GM19328 (cell line): ENCODE measurements at regions not wholly inside any gene's neighbourhood (a gene's known extent, or its start where the extent isn't known, plus 50 kb on each side); places are given as distances from the start of the nearest gene placed in this dataset.
"Not testable (repeated sequence)": the region's sequence is repeated elsewhere in the genome, so short reads cannot be mapped to it uniquely, and the experiment has no call there.

Source experiments
- ATAC-seq: cut with Tn5 transposase; IDR thresholded peaks from one replicate; pipeline ENCODE4 v1.9.1; 2021; ENCODE audit warnings: mild to moderate bottlenecking, moderate library complexity; ENCODE audit not compliant: unreplicated experiment

DNA sequence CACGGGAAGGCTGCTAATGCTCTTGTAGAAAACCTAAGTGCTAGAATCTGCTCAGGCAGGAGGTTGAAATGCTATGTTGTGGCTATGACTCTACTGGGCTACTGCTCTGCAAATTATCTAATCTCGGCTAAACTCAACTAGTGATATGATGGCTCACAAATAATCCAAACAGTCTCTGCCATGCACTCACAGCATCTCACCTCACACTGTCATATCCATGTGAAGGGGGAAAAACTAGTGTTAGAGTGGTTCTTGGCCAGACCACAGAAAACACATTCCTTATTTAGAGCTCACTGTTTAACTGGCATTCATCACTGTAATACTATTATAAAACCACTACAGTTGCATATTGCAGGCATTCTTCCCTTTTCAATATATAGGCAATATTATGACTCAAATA lies 81.8 kb upstream of the DST start:
- ATAC-seq, result no peak

GRCh38 chr6:56720882-56721281 lies 78.2 kb upstream of the DST start:
- ATAC-seq, result no peak

GRCh38 chr6:56720202-56720601 lies 77.5 kb upstream of the DST start:
- not testable (repeated sequence) for ATAC-seq

- not testable (repeated sequence) for ATAC-seq
Observed at GRCh38 chr6:56719315-56720058, 76.8 kb upstream of the DST start.

DNA sequence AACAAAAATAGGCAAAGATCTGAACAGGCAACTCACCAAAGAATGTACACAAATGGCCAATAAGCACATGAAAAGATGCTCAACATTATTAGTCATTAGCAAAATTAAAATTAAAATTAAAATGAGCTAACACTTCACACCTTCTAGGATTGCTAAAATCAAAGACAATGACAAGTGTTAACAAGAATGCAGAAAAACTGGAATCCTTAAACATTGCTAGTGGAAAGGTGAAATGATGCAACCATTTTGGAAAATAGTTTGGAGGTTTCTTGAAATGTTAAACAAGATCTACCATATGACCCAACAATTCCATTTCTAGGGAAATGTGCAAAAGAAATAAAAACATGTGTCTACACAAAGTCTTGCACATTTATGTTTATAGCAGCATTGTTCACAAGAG lies 75.5 kb upstream of the DST start:
- ATAC-seq, result no peak

GRCh38 chr6:56716229-56716628 lies 73.5 kb upstream of the DST start:
- ATAC-seq, result no peak

DNA sequence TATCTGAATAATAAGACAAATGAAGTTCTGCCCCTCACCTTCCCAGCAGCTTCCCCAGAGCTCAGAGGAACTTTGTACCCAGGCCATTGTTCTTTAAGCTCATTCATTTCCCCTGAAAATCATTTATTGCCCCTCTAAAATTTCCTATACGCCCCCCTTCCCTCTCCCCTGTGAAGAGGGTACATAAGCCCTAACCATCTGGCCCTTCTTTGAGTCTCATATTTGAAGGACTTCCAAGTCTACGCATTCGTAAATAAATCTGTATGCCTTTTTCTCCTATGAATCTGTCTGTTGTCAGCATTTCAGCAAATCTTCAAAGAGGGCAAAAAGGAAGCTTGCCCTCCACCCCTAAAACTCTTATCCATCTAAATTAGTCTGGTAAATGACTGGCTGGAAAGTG lies 73.1 kb upstream of the DST start:
- ATAC-seq, result no peak

- ATAC-seq, result no peak
Observed at GRCh38 chr6:56714982-56715456, 72.3 kb upstream of the DST start.

GRCh38 chr6:56714273-56714672 lies 71.6 kb upstream of the DST start:
- ATAC-seq, result no peak

DNA sequence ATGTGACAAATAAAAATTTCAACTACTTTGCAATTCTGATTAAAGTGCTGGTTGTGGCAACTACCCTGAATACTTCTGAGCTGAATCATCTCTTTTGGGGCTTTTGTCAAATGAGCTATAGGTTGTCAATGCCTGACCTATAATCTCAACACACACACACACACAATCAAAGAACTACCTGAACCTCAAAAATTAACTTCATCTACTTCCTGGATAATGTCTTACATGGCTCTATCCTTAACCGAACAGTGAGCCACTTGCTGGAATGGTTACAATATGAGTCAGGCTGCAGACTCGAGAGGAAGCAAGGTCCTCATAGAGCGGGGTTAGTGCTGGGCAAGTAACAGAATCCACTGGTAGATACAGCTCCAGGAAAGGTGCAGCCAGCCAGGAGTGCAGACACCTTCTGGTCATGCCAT lies 70.6 kb upstream of the DST start:
- ATAC-seq, result no peak

DNA sequence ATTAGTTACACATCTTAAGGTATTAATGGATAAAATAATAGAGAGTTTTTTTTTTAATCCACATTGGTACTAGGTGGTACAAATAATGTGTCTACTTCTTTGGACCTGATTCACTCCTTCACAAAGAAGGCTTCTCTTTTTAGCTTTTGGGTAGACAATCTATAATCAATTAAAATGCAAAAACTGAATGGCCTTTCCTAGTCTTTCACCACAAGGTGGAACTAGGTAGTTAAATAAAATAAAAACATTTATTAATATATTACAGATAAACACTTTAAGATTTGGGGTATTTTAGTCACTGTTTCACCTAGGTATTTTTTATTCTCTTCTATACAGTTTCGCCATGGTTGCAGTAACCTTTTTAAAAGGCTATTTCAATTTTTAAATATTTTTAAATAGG lies 68.3 kb upstream of the DST start:
- ATAC-seq, result no peak

DNA sequence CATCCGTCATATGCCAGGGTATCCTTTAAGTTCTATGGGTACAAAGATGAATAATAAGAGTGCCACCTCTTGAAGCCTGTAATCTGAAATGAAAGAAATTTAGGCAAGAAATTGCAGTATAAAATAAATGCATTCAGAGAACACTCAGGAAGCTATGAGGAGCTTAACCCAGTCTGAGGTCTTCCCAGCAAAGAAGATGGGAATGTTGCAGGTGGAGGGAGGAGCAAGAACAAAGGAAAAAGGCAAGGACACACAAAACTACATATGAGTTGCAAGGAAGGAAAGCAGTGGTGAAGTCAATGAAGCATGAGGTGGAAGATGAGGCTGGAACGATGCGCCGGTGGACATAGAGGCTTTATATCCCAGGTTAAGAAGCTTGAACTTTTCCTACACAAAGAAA lies 67.0 kb upstream of the DST start:
- no peak for ATAC-seq

- no peak for ATAC-seq
Observed at GRCh38 chr6:56708810-56709597, 66.3 kb upstream of the DST start.

DNA sequence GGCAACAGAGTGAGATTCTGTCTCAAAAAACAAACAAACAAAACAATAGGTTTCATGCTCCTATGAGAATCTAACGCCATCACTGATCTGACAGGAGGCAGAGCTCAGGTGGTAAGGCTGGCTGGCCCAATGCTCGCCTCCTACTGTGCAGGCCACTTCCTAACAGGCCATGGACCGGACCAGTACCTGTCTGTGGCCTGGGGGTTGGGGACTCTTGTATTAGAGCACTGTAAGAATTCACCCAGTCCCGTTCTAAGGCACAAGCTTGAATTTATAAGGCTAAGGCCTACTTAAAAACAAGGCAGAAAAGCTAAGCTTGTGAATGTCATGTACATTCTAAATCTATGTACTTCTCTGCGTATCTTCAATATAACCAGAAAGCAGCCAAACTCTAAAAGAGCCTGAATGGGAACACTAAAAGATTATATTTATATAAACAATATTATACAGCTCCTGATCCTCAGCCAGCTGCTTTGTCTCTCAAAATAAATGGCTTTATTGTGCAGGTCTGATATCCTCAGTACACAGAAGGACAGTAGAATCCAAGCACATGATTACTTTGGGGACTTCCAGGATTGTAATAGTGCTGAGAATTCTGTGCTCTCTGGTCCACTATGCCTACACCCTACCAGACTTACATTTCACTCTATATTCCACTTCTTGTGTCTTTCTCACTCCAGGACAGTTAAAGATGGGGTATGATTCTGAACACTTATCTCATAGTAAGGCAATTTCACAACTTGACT lies 64.5 kb upstream of the DST start:
- ATAC-seq, result no peak

DNA sequence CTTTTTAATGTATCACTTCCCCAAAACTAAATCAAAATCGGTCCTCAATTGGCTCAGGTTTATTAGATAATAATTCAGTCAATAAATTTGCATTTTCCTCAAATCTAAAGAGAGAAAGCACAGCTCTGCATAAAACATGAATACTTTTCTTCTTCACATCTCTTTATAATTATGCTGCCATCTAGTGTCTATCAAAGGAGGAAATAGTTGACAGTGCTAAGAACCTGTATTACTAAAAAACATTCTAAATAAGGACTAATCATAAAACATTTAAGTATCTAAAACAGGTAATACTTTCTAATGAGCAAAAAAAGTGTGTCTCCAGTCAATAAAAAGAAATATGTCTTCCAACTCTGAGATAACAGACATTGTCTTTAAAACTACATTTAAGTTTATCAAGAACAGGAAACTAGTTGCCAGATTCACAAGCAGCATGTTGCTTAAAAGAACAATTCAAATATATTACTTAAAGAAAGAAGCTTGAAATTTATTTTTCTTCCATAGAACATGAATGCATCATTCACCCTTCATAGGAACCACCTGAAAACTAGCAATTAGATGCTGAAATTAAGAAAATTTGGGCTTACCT lies 56.5 kb upstream of the DST start:
- ATAC-seq, result no peak

GRCh38 chr6:56695702-56696101 lies 53.0 kb upstream of the DST start:
- ATAC-seq, result no peak

GRCh38 chr6:56694002-56694401 lies 51.3 kb upstream of the DST start:
- ATAC-seq, result no peak

DNA sequence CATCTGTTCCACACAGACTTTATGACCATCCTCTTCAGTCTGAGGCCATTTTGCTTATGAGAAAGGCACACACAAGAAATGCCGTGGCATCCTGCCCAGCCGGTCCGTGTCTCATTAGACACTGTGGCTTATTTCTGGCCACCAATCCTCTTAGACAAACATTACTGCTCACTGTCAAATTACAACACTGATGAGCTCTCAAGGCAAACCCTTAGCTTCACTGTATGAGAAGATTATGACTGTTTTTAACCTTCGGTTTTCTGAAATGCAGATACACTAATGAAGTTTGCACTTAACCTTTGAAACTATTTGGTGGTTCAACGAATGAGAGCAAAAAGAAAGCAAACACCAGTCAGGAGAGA lies 50.5 kb upstream of the DST start:
- ATAC-seq, result no peak

DNA sequence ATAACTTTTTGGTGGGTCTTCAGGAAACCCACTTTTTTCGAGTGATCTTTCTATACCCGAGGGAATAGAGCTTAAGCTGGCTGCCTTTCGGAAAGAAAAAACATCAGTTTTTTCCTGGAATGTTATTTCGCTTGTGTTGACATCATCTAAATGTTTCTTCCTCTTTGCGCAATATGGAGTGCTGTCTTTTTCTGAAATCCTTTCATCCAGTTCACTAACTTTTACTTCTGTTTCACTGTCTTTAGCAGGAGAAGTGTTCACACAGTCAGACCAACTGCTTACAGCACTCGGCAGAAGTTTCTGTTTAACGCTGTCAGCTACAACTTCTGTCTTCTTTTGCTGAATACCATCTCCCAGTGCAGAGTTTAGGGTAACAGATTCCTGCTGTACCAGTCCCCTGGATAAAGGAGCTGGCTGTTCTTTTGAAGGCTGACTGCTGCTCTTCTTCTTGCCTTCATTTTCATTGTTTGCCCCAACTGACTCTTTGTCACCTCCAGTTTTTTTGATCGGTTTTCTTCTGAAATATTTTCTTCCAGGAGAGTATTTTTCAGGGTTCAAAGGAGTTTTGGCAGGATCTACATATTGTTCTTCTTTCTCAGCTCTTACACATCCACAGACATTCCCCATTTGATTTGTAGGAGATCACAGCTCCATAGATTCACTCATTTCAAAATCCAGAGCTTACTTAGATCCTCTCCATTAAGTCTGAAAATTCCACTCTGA lies 50.0 kb upstream of the DST start:
- no peak for ATAC-seq
